ENCODE measurements at regions not wholly inside any gene's neighbourhood (a gene's known extent, or its start where the extent isn't known, plus 50 kb on each side); places are given as distances from the start of the nearest gene placed in this dataset.

GRCh38 chr18:28412521-28412920 lies 235.6 kb upstream of the CDH2 start:
- no peak for TF ChIP-seq CTCF (IDR thresholded peaks at IDR 0.05)
- no peak for TF ChIP-seq POLR2A (IDR thresholded peaks at IDR 0.05)

Data from uterus (tissue), 2 donors.